ENCODE measurements at regions not wholly inside any gene's neighbourhood (a gene's known extent, or its start where the extent isn't known, plus 50 kb on each side); places are given as distances from the start of the nearest gene placed in this dataset.
A peak's percentile ranks its signal among the peaks of the same experiment; 100 is the strongest.
"Not testable (repeated sequence)": the region's sequence is repeated elsewhere in the genome, so short reads cannot be mapped to it uniquely, and the experiment has no call there.

DNA sequence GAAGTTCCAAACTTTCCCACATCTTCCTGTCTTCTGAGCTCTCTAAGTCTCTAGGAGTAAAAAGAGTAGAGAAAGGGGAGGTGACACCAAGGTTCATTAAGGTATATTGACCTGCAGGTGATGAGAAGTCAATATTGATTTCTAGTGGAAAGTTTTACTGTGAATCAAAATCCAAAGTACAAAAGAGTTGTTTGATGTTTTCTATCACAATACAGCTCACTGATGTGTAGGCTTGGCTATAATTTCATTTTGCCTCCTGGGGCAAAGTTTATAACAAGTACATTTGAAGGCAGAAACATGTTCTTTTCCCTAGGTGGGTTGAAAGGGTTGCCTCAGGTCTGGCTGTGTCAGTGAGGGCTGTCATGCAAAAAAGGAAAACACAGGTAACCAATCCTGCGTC, 65.2 kb upstream of the LRPPRC start:
- Histone ChIP-seq H3K36me3 (ENCODE audit: control insufficient read depth, insufficient read depth, low read length) (no peaks in the 10 kb centered on the region), H3K9me3 (ENCODE audit: control insufficient read depth in 2 of 2, low read length in 2 of 2) (no peaks in the 10 kb centered on the region), H3K4me1 (ENCODE audit: control insufficient read depth, insufficient read depth, low read length, poor library complexity, severe bottlenecking) (no peaks in the 10 kb centered on the region), H3K4me3 (ENCODE audit: low read depth, low read length) (no peak overlapping the region), H3K27ac (ENCODE audit: insufficient read depth, low read length, poor library complexity, severe bottlenecking) (no peak overlapping the region), H3K27me3 (ENCODE audit: control insufficient read depth, insufficient read depth, low read length) (no peaks in the 10 kb centered on the region)
- H3K27ac Mint-ChIP-seq: no peak overlapping the region
- DNase-seq (no peak), ATAC-seq (ENCODE audit: low read depth in 2 of 2) (no peak)
- no peak overlapping the region for H3K4me3 Mint-ChIP-seq
- no peaks in the 10 kb centered on the region for H3K9me3 Mint-ChIP-seq
- no peaks in the 10 kb centered on the region for H3K36me3 Mint-ChIP-seq
- peaks cover 9% of the 10 kb centered on the region for H3K27me3 Mint-ChIP-seq
- peaks cover 0 to 3% (median 0%) of the 10 kb centered on the region in 4 donors for H3K4me1 Mint-ChIP-seq

DNA sequence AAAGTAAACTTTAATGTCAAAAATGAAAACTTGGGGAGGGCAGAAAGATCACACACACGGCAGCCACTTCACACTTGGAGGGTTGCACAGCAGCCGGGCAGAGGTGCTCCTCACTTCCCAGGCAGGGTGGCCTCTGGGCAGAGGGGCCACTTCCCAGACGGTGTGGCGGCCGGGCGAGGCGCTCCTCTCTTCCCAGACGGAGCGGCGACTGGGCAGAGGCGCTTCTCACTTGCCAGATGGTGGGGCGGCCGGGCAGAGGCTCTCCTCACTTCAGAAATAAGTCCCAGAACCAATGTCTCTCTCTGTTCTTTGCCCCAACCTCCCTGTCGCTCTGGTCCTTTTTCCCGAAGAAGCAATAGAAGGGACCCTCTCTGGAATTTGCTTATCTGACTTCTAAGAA, 65.7 kb upstream of the LRPPRC start:
- Mint-ChIP-seq H3K27me3 (peaks cover 9% of the 10 kb centered on the region), H3K36me3 (no peaks in the 10 kb centered on the region), H3K9me3 (no peaks in the 10 kb centered on the region), H3K27ac (no peak overlapping the region), H3K4me1 (peaks cover 0 to 3% (median 0%) of the 10 kb centered on the region in 4 donors), H3K4me3 (no peak overlapping the region)
- Histone ChIP-seq H3K4me3 (ENCODE audit: low read depth, low read length) (no peak overlapping the region), H3K4me1 (ENCODE audit: control insufficient read depth, insufficient read depth, low read length, poor library complexity, severe bottlenecking) (no peaks in the 10 kb centered on the region), H3K27me3 (ENCODE audit: control insufficient read depth, insufficient read depth, low read length) (no peaks in the 10 kb centered on the region), H3K27ac (ENCODE audit: insufficient read depth, low read length, poor library complexity, severe bottlenecking) (no peak overlapping the region), H3K36me3 (ENCODE audit: control insufficient read depth, insufficient read depth, low read length) (no peaks in the 10 kb centered on the region), H3K9me3 (ENCODE audit: control insufficient read depth in 2 of 2, low read length in 2 of 2) (no peaks in the 10 kb centered on the region)
- DNase-seq (no peak), ATAC-seq (ENCODE audit: low read depth in 2 of 2) (no peak)

DNA sequence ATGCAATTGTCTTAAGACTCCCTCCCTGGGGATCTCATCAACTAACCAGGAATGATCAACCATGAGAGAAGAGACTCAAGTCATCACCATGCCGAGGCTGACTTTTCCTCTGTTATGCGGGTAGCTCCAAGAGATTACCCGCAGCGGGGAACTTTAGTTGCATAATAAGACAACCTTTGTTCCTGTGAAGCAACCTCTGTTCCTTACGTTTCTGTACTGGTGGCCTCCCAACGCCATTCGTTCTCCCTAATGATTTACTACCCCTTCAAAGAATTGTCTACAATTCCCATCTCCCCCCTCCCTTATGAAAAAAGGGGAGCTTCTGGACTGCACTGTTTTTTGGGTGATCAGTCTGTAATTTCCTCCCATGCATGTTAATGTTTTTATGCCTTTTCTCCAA, 66.1 kb upstream of the LRPPRC start:
- Mint-ChIP-seq H3K9me3 (no peaks in the 10 kb centered on the region), H3K36me3 (no peaks in the 10 kb centered on the region), H3K4me1 (peaks cover 0 to 3% (median 0%) of the 10 kb centered on the region in 4 donors), H3K4me3 (no peak overlapping the region), H3K27ac (no peak overlapping the region), H3K27me3 (peaks cover 9% of the 10 kb centered on the region)
- DNase-seq: no peak
- no peak for ATAC-seq (ENCODE audit: low read depth in 2 of 2)
- Histone ChIP-seq H3K27me3 (ENCODE audit: control insufficient read depth, insufficient read depth, low read length) (no peaks in the 10 kb centered on the region), H3K36me3 (ENCODE audit: control insufficient read depth, insufficient read depth, low read length) (no peaks in the 10 kb centered on the region), H3K4me3 (ENCODE audit: low read depth, low read length) (no peak overlapping the region), H3K4me1 (ENCODE audit: control insufficient read depth, insufficient read depth, low read length, poor library complexity, severe bottlenecking) (no peaks in the 10 kb centered on the region), H3K27ac (ENCODE audit: insufficient read depth, low read length, poor library complexity, severe bottlenecking) (no peak overlapping the region), H3K9me3 (ENCODE audit: control insufficient read depth in 2 of 2, low read length in 2 of 2) (no peaks in the 10 kb centered on the region)

DNA sequence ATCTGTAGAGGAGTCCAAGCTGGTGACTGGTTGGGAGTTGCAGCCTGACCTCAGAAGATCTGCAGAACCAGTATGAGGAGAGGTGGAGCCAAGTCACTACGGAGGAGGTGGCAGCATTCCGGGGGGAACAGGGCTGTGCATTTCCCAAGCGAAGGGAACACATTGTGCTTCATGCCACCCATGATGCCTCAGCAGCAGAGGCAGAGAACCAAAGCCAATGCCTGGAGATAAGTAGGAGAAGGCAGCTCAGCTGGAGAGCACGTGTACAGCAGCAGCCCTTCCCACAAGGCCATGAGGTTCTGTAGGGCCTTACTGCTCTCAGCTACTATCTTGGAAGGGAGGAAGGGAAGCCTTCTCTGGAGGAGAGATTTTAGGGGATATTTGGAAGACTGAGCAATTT, 67.2 kb upstream of the LRPPRC start:
- Histone ChIP-seq H3K27ac (ENCODE audit: insufficient read depth, low read length, poor library complexity, severe bottlenecking) (no peak overlapping the region), H3K9me3 (ENCODE audit: control insufficient read depth in 2 of 2, low read length in 2 of 2) (no peaks in the 10 kb centered on the region), H3K27me3 (ENCODE audit: control insufficient read depth, insufficient read depth, low read length) (no peaks in the 10 kb centered on the region), H3K4me1 (ENCODE audit: control insufficient read depth, insufficient read depth, low read length, poor library complexity, severe bottlenecking) (no peaks in the 10 kb centered on the region), H3K4me3 (ENCODE audit: low read depth, low read length) (no peak overlapping the region), H3K36me3 (ENCODE audit: control insufficient read depth, insufficient read depth, low read length) (no peaks in the 10 kb centered on the region)
- Mint-ChIP-seq H3K4me1 (peaks cover 0 to 3% (median 0%) of the 10 kb centered on the region in 4 donors), H3K36me3 (no peaks in the 10 kb centered on the region), H3K4me3 (no peak overlapping the region), H3K27me3 (peaks cover 9% of the 10 kb centered on the region), H3K27ac (no peak overlapping the region), H3K9me3 (no peaks in the 10 kb centered on the region)
- DNase-seq (no peak), ATAC-seq (ENCODE audit: low read depth in 2 of 2) (no peak)

DNA sequence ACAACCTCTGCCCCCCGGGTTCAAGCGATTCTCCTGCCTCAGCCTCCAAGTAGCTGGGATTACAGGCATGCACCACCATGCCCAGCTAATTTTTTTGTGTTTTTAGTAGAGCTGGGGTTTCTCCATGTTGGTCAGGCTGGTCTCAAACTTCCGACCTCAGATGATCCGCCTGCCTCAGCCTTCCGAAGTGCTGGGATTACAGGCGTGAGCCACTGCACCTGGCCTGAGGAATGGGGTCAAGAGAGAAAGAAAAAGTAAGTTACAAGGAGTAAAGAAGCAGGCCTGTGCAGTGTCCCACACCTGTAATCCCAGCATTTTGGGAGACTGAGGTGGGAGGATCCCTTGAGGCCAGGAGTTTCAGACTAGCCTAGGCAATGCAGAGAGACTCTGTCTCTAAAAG, 68.5 kb upstream of the LRPPRC start:
- ATAC-seq (ENCODE audit: low read depth in 2 of 2); H3K36me3 ChIP-seq (ENCODE audit: control insufficient read depth, insufficient read depth, low read length); H3K9me3 Mint-ChIP-seq; H3K4me1 Mint-ChIP-seq; H3K36me3 Mint-ChIP-seq; H3K9me3 ChIP-seq (ENCODE audit: control insufficient read depth in 2 of 2, low read length in 2 of 2); DNase-seq; H3K4me3 Mint-ChIP-seq; H3K27me3 Mint-ChIP-seq; H3K27me3 ChIP-seq (ENCODE audit: control insufficient read depth, insufficient read depth, low read length); H3K27ac ChIP-seq (ENCODE audit: insufficient read depth, low read length, poor library complexity, severe bottlenecking); H3K4me1 ChIP-seq (ENCODE audit: control insufficient read depth, insufficient read depth, low read length, poor library complexity, severe bottlenecking); H3K4me3 ChIP-seq (ENCODE audit: low read depth, low read length): not testable (repeated sequence)
- H3K27ac Mint-ChIP-seq: peak overlapping the region in 1 of 3 donors; percentile 62

DNA sequence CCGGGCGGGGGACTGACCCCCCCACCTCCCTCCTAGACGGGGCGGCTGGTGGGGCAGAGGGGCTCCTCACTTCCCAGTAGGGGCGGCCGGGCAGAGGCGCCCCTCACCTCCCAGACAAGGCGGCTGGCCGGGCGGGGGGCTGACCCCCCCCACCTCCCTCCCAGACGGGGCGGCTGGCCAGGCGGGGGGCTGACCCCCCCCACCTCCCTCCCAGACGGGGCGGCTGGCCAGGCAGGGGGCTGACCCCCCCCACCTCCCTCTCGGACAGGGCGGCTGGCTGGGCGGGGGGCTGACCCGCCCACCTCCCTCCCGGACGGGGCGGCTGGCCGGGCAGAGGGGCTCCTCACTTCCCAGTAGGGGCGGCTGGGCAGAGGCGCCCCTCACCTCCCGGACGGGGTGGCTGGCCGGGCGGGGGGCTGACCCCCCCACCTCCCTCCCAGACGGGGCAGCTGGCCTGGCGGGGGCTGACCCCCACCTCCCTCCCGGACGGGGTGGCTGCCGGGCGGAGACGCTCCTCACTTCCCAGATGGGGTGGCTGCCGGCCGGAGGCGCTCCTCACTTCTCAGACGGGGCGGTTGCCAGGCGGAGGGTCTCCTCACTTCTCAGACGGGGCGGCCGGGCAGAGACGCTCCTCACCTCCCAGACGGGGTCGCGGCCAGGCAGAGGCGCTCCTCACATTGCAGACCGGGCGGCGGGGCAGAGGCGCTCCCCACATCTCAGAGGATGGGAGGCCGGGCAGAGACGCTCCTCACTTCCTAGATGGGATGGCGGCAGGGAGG, 71.4 kb upstream of the LRPPRC start:
- H3K4me1 Mint-ChIP-seq; H3K36me3 ChIP-seq (ENCODE audit: control insufficient read depth, insufficient read depth, low read length); H3K27me3 ChIP-seq (ENCODE audit: control insufficient read depth, insufficient read depth, low read length); H3K36me3 Mint-ChIP-seq; H3K9me3 Mint-ChIP-seq; H3K27me3 Mint-ChIP-seq; H3K4me3 Mint-ChIP-seq; DNase-seq; ATAC-seq (ENCODE audit: low read depth in 2 of 2); H3K27ac ChIP-seq (ENCODE audit: insufficient read depth, low read length, poor library complexity, severe bottlenecking); H3K4me3 ChIP-seq (ENCODE audit: low read depth, low read length); H3K9me3 ChIP-seq (ENCODE audit: control insufficient read depth in 2 of 2, low read length in 2 of 2); H3K4me1 ChIP-seq (ENCODE audit: control insufficient read depth, insufficient read depth, low read length, poor library complexity, severe bottlenecking): not testable (repeated sequence)
- H3K27ac Mint-ChIP-seq: peak overlapping the region in 1 of 3 donors; percentile 66

DNA sequence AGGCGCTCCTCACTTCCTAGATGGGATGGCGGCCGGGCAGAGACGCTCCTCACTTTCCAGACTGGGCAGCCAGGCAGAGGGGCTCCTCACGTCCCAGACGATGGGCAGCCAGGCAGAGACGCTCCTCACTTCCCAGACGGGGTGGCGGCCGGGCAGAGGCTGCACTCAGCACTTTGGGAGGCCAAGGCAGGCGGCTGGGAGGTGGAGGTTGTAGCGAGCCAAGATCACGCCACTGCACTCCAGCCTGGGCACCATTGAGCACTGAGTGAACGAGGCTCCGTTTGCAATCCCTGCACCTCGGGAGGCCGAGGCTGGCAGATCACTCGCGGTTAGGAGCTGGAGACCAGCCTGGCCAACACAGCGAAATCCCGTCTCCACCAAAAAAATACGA, 72.0 kb upstream of the LRPPRC start:
- not testable (repeated sequence) for H3K27me3 ChIP-seq (ENCODE audit: control insufficient read depth, insufficient read depth, low read length); H3K36me3 ChIP-seq (ENCODE audit: control insufficient read depth, insufficient read depth, low read length); ATAC-seq (ENCODE audit: low read depth in 2 of 2); H3K4me3 ChIP-seq (ENCODE audit: low read depth, low read length); H3K9me3 Mint-ChIP-seq; H3K27ac Mint-ChIP-seq; H3K4me1 ChIP-seq (ENCODE audit: control insufficient read depth, insufficient read depth, low read length, poor library complexity, severe bottlenecking); H3K4me3 Mint-ChIP-seq; H3K4me1 Mint-ChIP-seq; DNase-seq; H3K9me3 ChIP-seq (ENCODE audit: control insufficient read depth in 2 of 2, low read length in 2 of 2); H3K36me3 Mint-ChIP-seq; H3K27ac ChIP-seq (ENCODE audit: insufficient read depth, low read length, poor library complexity, severe bottlenecking); H3K27me3 Mint-ChIP-seq

DNA sequence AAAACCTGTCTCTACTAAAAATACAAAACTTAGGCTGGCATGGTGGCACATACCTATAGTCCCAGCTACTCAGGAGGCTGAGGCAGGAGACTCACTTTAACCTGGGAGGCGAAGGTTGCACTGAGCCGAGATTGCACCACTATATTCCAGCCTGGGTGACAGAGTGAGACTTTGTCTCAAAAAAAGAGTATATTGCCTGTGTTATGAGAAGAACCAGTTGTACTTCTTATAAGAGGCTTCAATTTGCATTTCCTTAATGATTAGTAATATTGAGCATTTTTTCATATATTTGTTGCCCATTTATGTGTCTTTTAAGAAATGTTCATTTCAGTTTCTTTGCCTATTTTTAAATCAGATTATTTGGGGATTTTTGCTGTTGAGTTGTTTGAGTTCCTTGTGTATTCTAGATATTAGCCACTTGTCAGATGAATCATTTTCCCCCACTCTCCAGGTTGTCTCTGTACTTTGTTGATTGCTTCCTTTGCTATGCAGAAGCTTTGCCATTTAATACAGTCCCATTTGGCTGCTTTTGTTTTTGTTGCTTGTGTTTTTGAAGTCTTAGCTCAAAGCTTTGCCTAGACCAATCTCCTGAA, 75.8 kb upstream of the LRPPRC start:
- no peaks in the 10 kb centered on the region for H3K27me3 ChIP-seq (ENCODE audit: control insufficient read depth, insufficient read depth, low read length)
- no peaks in the 10 kb centered on the region for H3K36me3 ChIP-seq (ENCODE audit: control insufficient read depth, insufficient read depth, low read length)
- Mint-ChIP-seq H3K9me3 (peaks cover 0 to 6% (median 1%) of the 10 kb centered on the region in 7 donors), H3K4me1 (no peaks in the 10 kb centered on the region), H3K36me3 (no peaks in the 10 kb centered on the region), H3K4me3 (no peak overlapping the region), H3K27me3 (no peaks in the 10 kb centered on the region), H3K27ac (no peak overlapping the region)
- H3K27ac ChIP-seq (ENCODE audit: insufficient read depth, low read length, poor library complexity, severe bottlenecking): no peak overlapping the region
- no peak overlapping the region for H3K4me3 ChIP-seq (ENCODE audit: low read depth, low read length)
- no peak for DNase-seq
- H3K9me3 ChIP-seq (ENCODE audit: control insufficient read depth in 2 of 2, low read length in 2 of 2): no peaks in the 10 kb centered on the region
- no peaks in the 10 kb centered on the region for H3K4me1 ChIP-seq (ENCODE audit: control insufficient read depth, insufficient read depth, low read length, poor library complexity, severe bottlenecking)
- ATAC-seq (ENCODE audit: low read depth in 2 of 2): no peak

Data from CD4-positive, CD25-positive, alpha-beta regulatory T cell (primary cell).